Caco-2 (cell line): ENCODE measurements at regions not wholly inside any gene's neighbourhood (a gene's known extent, or its start where the extent isn't known, plus 50 kb on each side); places are given as distances from the start of the nearest gene placed in this dataset.
"Not testable (repeated sequence)": the region's sequence is repeated elsewhere in the genome, so short reads cannot be mapped to it uniquely, and the experiment has no call there.

Experiments used
- BruUV-seq: library from RNA; stranded (reverse); fragments of 400-500 nt; replicated peaks from 2 replicates; lab custom pipeline; 2021; lab: Mats Ljungman, UMichigan
- CTCF ChIA-PET: fragments of 300-600 bp; sonication (Branson Sonifier 250); formaldehyde crosslinking; loops from one replicate; lab custom pipeline; 2022; ENCODE audit warnings: antibody characterized with exemption; lab: Charles Lee
- POLR2A ChIA-PET: fragments of 300-600 bp; sonication (Branson Sonifier 250); formaldehyde crosslinking; loops from one replicate; lab custom pipeline; 2022; ENCODE audit warnings: antibody characterized with exemption; lab: Charles Lee
- DNase-seq, 2 experiments: peaks; one replicate each; pipeline versions ENCODE4 v3.0.0 to v3.0.0-alpha.2; 2020 to 2022
- H3K27me3 ChIP-seq: replicated peaks from 2 replicates; pipeline ENCODE4 v1.6.0; 2011; ENCODE audit warnings: low read length; ENCODE audit not compliant: control insufficient read depth, insufficient read depth
- H3K36me3 ChIP-seq: 2 replicates; pipeline ENCODE4 v1.5.1; 2011; ENCODE audit warnings: low read length; ENCODE audit not compliant: control insufficient read depth, insufficient read depth
- H3K4me1 ChIP-seq: fragments of 250-450 bp; sonication (Bioruptor Pico); 2 replicates; pipeline ENCODE4 v1.5.1; 2020; ENCODE audit warnings: mild to moderate bottlenecking
- H3K4me3 ChIP-seq: 2 replicates; pipeline ENCODE4 v1.5.1; 2011; ENCODE audit warnings: low read depth, mild to moderate bottlenecking, control low read depth, low read length
- H3K9me3 ChIP-seq: fragments of 250-450 bp; sonication (Bioruptor Pico); 2 replicates; pipeline ENCODE4 v1.5.1; 2020; ENCODE audit warnings: mild to moderate bottlenecking, moderate library complexity
- H3K27ac Mint-ChIP-seq: one replicate; pipeline ENCODE4 v1.8.0; 2022; ENCODE audit warnings: mixed read lengths; ENCODE audit not compliant: unreplicated experiment
- H3K27me3 Mint-ChIP-seq: one replicate; pipeline ENCODE4 v1.8.0; 2022; ENCODE audit warnings: mixed read lengths; ENCODE audit not compliant: insufficient read depth, unreplicated experiment
- H3K36me3 Mint-ChIP-seq: one replicate; pipeline ENCODE4 v1.8.0; 2022; ENCODE audit warnings: mild to moderate bottlenecking, mixed read lengths; ENCODE audit not compliant: insufficient read depth, unreplicated experiment
- H3K4me1 Mint-ChIP-seq: one replicate; pipeline ENCODE4 v1.8.0; 2022; ENCODE audit warnings: low read depth, mixed read lengths; ENCODE audit not compliant: unreplicated experiment
- H3K4me3 Mint-ChIP-seq: one replicate; pipeline ENCODE4 v1.8.0; 2022; ENCODE audit warnings: mild to moderate bottlenecking, moderate library complexity, mixed read lengths; ENCODE audit not compliant: unreplicated experiment
- H3K9me3 Mint-ChIP-seq: one replicate; pipeline ENCODE4 v1.8.0; 2022; ENCODE audit warnings: mixed read lengths; ENCODE audit not compliant: unreplicated experiment
- intact Hi-C: fragments of 100-400 bp; cut with micrococcal nuclease; formaldehyde crosslinking; loops from one replicate; pipeline ENCODE4 v1.10.0; 2022; ENCODE audit not compliant: unreplicated experiment
- TF ChIP-seq, protein P1 (sequence below), 2 experiments: fragments of 200-600 bp in 1 of 2; IDR thresholded peaks; 1 replicate in 1 of 2; 2 replicates in 1 of 2; pipeline versions ENCODE4 v1.5.1 to v1.8.0; 2011 to 2022; ENCODE audit warnings: antibody characterized with exemption in 1 of 2, control low read depth in 1 of 2, inconsistent platforms in 1 of 2, low read depth in 1 of 2, low read length in 1 of 2, mild to moderate bottlenecking in 1 of 2, moderate library complexity in 1 of 2; ENCODE audit not compliant: insufficient read depth in 1 of 2, severe bottlenecking in 1 of 2, unreplicated experiment in 1 of 2

DNA sequence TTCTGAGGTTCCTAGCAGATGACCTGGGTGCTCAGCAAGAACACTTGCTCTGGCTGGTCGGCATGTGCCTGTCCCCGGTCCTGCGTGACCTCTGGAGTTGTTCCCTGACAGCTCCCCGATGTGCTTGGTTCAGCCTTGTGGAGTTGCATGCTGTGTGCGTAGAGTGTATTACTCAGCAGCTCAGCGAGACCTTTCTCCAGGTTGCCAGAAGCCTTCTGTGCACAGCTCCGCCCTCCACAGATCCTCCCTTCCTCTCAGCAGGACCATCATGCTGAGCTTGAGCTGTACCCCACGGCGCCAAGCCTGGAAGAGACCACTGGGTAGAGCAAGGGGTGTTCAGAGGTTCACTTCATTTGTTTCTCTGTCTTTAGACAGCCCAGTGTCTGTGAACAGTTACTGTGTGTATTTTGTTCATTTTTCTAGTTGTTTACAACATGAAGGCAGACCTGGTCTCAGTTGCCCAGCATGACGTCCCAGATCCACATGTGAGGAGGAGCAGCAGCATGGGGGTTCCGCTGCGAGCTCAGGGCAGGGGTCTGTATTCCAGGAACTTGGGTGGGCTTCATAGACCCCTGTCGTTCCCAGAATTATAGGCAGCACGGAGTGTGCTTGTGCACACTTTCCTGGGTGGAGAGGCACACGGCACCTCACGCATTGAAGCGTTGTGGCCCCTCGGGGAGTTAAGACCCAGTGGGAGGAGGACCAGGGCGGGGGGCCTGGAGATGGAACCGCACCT is 148.6 kb downstream of the IGLL1 start:
- ChIA-PET CTCF (no interaction called here), POLR2A (no interaction called here)
- no peaks in the 10 kb centered on the region for H3K4me1 Mint-ChIP-seq
- intact Hi-C loops = no loop called here
- Histone ChIP-seq H3K9me3 (0 out of 2 replicates have a peak, but pooled peaks cover 4% of the 10 kb centered on the region), H3K27me3 (no peaks in the 10 kb centered on the region), H3K36me3 (no peaks in the 10 kb centered on the region), H3K4me1 (no peaks in the 10 kb centered on the region), H3K4me3 (no peak overlapping the region)
- BruUV-seq = no TSS peak
- no peaks in the 10 kb centered on the region for H3K27me3 Mint-ChIP-seq
- H3K4me3 Mint-ChIP-seq = no peak overlapping the region
- TF ChIP-seq, protein P1, sequence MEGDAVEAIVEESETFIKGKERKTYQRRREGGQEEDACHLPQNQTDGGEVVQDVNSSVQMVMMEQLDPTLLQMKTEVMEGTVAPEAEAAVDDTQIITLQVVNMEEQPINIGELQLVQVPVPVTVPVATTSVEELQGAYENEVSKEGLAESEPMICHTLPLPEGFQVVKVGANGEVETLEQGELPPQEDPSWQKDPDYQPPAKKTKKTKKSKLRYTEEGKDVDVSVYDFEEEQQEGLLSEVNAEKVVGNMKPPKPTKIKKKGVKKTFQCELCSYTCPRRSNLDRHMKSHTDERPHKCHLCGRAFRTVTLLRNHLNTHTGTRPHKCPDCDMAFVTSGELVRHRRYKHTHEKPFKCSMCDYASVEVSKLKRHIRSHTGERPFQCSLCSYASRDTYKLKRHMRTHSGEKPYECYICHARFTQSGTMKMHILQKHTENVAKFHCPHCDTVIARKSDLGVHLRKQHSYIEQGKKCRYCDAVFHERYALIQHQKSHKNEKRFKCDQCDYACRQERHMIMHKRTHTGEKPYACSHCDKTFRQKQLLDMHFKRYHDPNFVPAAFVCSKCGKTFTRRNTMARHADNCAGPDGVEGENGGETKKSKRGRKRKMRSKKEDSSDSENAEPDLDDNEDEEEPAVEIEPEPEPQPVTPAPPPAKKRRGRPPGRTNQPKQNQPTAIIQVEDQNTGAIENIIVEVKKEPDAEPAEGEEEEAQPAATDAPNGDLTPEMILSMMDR (IDR thresholded peaks at IDR 0.05; ENCODE audit: insufficient read depth in 1 of 2, low read depth in 1 of 2, low read length in 1 of 2, severe bottlenecking in 1 of 2, unreplicated experiment in 1 of 2) = no peak
- peaks cover 11% of the 10 kb centered on the region for H3K9me3 Mint-ChIP-seq
- no peaks in the 10 kb centered on the region for H3K36me3 Mint-ChIP-seq
- DNase-seq = no peak
- H3K27ac Mint-ChIP-seq = no peak overlapping the region

DNA sequence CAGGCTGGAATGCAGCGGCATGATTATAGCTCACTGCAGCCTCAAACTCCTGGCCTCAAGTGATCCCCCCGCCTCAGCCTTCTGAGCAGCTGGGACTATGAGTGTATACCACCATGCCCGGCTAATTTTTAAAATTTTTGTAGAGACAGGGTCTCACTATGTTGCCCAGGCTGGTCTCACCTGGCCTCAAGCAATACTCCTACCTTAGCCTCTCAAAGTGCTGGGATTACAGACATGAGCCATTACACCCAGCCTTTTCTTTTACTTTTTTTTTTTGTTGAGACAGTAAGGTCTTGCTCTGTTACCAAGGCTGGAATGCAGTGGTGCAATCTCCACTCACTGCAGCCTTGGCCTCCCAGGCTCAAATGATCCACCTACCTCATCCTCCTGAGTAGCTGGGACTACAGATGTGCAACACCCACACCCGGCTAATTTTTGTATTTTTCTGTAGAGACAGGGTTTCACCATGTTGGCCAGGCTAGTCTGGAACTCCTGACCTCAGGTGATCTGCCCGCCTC is 155.5 kb downstream of the IGLL1 start:
- DNase-seq, H3K9me3 ChIP-seq, H3K27me3 ChIP-seq, intact Hi-C loops, H3K4me1 Mint-ChIP-seq, H3K4me3 ChIP-seq, H3K27ac Mint-ChIP-seq, H3K9me3 Mint-ChIP-seq, CTCF ChIA-PET, H3K36me3 Mint-ChIP-seq, H3K36me3 ChIP-seq, H3K27me3 Mint-ChIP-seq, H3K4me1 ChIP-seq, H3K4me3 Mint-ChIP-seq, POLR2A ChIA-PET, BruUV-seq: not testable (repeated sequence)

DNA sequence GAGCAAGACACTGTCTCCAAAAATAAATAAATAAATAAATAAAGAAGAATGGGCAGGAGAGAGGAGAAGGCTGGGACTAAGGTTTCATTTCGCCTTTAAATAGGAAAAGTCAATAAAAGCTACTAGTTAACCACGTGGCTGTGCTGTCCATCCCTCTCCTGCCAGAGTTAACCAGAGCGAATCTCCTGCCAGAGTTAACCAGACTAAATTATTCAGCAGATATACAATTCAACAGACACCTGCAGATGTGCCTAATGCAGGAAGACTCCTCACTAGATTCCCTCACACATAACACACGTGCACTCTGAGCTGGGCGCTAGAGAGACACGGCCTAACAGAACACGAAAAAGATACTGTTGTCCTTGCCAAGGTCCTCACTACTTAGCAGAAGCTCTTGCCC is 156.1 kb downstream of the IGLL1 start:
- Histone ChIP-seq H3K36me3 (no peaks in the 10 kb centered on the region), H3K4me3 (no peak overlapping the region), H3K4me1 (no peaks in the 10 kb centered on the region), H3K9me3 (no peaks in the 10 kb centered on the region), H3K27me3 (no peaks in the 10 kb centered on the region)
- CTCF ChIA-PET = no interaction called here
- POLR2A ChIA-PET = no interaction called here
- TF ChIP-seq, protein P1 (IDR thresholded peaks at IDR 0.05; ENCODE audit: insufficient read depth in 1 of 2, low read depth in 1 of 2, low read length in 1 of 2, severe bottlenecking in 1 of 2, unreplicated experiment in 1 of 2) = no peak
- BruUV-seq = no TSS peak
- Mint-ChIP-seq H3K9me3 (no peaks in the 10 kb centered on the region), H3K36me3 (no peaks in the 10 kb centered on the region), H3K27me3 (no peaks in the 10 kb centered on the region), H3K4me1 (no peaks in the 10 kb centered on the region), H3K4me3 (no peak overlapping the region), H3K27ac (no peak overlapping the region)
- DNase-seq = no peak
- intact Hi-C loops = no loop called here

DNA sequence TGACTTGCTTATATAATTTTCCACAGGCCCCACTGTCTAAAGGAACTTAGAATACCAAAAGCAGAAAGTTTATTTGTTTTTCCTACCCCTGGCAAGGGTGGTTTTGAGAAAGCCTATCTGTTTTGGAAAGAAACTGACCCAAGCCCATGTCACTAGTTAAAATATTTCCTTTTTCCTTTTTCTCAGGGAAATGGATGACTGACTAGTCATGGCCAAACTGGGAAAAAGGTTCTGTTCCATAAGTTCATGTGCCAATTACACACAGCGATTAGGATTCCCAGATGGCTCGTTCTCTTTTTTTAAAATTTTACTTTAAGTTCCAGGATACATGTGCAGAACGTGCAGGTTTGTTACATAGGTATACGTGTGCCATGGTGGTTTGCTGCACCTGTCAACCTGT is 157.8 kb downstream of the IGLL1 start:
- H3K4me1 ChIP-seq, H3K4me3 Mint-ChIP-seq, H3K27me3 Mint-ChIP-seq, POLR2A ChIA-PET, CTCF ChIA-PET, H3K27me3 ChIP-seq, BruUV-seq, H3K36me3 ChIP-seq, H3K27ac Mint-ChIP-seq, intact Hi-C loops, H3K9me3 ChIP-seq, H3K36me3 Mint-ChIP-seq, DNase-seq, H3K4me1 Mint-ChIP-seq, H3K4me3 ChIP-seq, H3K9me3 Mint-ChIP-seq: not testable (repeated sequence)

DNA sequence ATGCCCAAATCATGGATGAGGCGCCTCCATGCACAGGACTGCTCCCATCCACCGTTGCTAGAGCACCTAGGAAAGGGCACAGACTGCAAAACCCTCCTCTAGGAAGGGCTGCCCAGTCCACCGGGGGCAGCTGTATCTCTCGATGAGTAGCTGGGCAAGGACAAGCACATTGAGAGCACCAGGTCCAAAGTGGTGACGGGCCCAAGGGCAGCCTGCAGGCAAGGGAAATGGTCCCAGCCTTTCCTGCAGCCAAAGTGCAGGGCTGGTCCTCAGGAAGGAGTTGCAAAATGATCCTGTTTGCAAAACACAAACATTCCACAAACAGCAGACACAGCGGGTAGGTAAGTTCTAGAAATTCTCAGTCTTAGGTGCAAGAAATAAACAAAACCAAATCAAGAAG is 158.8 kb downstream of the IGLL1 start:
- H3K27me3 ChIP-seq, H3K27ac Mint-ChIP-seq, H3K36me3 ChIP-seq, H3K4me3 Mint-ChIP-seq, DNase-seq, intact Hi-C loops, H3K27me3 Mint-ChIP-seq, H3K36me3 Mint-ChIP-seq, CTCF ChIA-PET, H3K4me1 Mint-ChIP-seq, H3K9me3 ChIP-seq, H3K9me3 Mint-ChIP-seq, BruUV-seq, H3K4me1 ChIP-seq, H3K4me3 ChIP-seq, POLR2A ChIA-PET: not testable (repeated sequence)
